ENCODE measurements at regions not wholly inside any gene's neighbourhood (a gene's known extent, or its start where the extent isn't known, plus 50 kb on each side); places are given as distances from the start of the nearest gene placed in this dataset.
"Not testable (repeated sequence)": the region's sequence is repeated elsewhere in the genome, so short reads cannot be mapped to it uniquely, and the experiment has no call there.

GRCh38 chr1:146478125-146478720, 249.4 kb upstream of the NOTCH2NLA start:
- H3K36me3 ChIP-seq (ENCODE audit: insufficient read depth, insufficient read length, low read length); DNase-seq (ENCODE audit: low read depth, low spot score); H3K9me3 ChIP-seq (ENCODE audit: insufficient read depth, low read length); H3K4me3 ChIP-seq (ENCODE audit: insufficient read length, low read depth); H3K27me3 ChIP-seq (ENCODE audit: insufficient read depth, insufficient read length); H3K4me1 ChIP-seq (ENCODE audit: insufficient read depth, insufficient read length); H3K9ac ChIP-seq (ENCODE audit: insufficient read length, low read depth): not testable (repeated sequence)

- H3K4me1 ChIP-seq (ENCODE audit: insufficient read depth, insufficient read length); H3K36me3 ChIP-seq (ENCODE audit: insufficient read depth, insufficient read length, low read length); H3K4me3 ChIP-seq (ENCODE audit: insufficient read length, low read depth); H3K9ac ChIP-seq (ENCODE audit: insufficient read length, low read depth); DNase-seq (ENCODE audit: low read depth, low spot score); H3K27me3 ChIP-seq (ENCODE audit: insufficient read depth, insufficient read length); H3K9me3 ChIP-seq (ENCODE audit: insufficient read depth, low read length): not testable (repeated sequence)
Measured at GRCh38 chr1:146475086-146475485, 246.3 kb upstream of the NOTCH2NLA start.

- H3K36me3 ChIP-seq (ENCODE audit: insufficient read depth, insufficient read length, low read length); H3K4me3 ChIP-seq (ENCODE audit: insufficient read length, low read depth); H3K9ac ChIP-seq (ENCODE audit: insufficient read length, low read depth); H3K4me1 ChIP-seq (ENCODE audit: insufficient read depth, insufficient read length); DNase-seq (ENCODE audit: low read depth, low spot score); H3K9me3 ChIP-seq (ENCODE audit: insufficient read depth, low read length); H3K27me3 ChIP-seq (ENCODE audit: insufficient read depth, insufficient read length): not testable (repeated sequence)
Measured at GRCh38 chr1:146474216-146474615, 245.4 kb upstream of the NOTCH2NLA start.

- H3K36me3 ChIP-seq (ENCODE audit: insufficient read depth, insufficient read length, low read length); H3K27me3 ChIP-seq (ENCODE audit: insufficient read depth, insufficient read length); H3K9me3 ChIP-seq (ENCODE audit: insufficient read depth, low read length); H3K4me1 ChIP-seq (ENCODE audit: insufficient read depth, insufficient read length): not testable (repeated sequence)
- peak; percentile 65 for DNase-seq (ENCODE audit: low read depth, low spot score)
- H3K4me3 ChIP-seq (ENCODE audit: insufficient read length, low read depth), result peak overlapping the region; percentile 33
- peak overlapping the region; percentile 61 for H3K9ac ChIP-seq (ENCODE audit: insufficient read length, low read depth)
Measured at GRCh38 chr1:146472192-146472861, 243.5 kb upstream of the NOTCH2NLA start.

GRCh38 chr1:146459939-146460338, 231.1 kb upstream of the NOTCH2NLA start:
- not testable (repeated sequence) for H3K27me3 ChIP-seq (ENCODE audit: insufficient read depth, insufficient read length); DNase-seq (ENCODE audit: low read depth, low spot score); H3K4me1 ChIP-seq (ENCODE audit: insufficient read depth, insufficient read length); H3K4me3 ChIP-seq (ENCODE audit: insufficient read length, low read depth); H3K9ac ChIP-seq (ENCODE audit: insufficient read length, low read depth); H3K36me3 ChIP-seq (ENCODE audit: insufficient read depth, insufficient read length, low read length); H3K9me3 ChIP-seq (ENCODE audit: insufficient read depth, low read length)

- H3K9me3 ChIP-seq (ENCODE audit: insufficient read depth, low read length); DNase-seq (ENCODE audit: low read depth, low spot score); H3K4me3 ChIP-seq (ENCODE audit: insufficient read length, low read depth); H3K4me1 ChIP-seq (ENCODE audit: insufficient read depth, insufficient read length); H3K9ac ChIP-seq (ENCODE audit: insufficient read length, low read depth); H3K27me3 ChIP-seq (ENCODE audit: insufficient read depth, insufficient read length); H3K36me3 ChIP-seq (ENCODE audit: insufficient read depth, insufficient read length, low read length): not testable (repeated sequence)
Measured at GRCh38 chr1:146459308-146459707, 230.5 kb upstream of the NOTCH2NLA start.

GRCh38 chr1:146448877-146449246, 220.0 kb upstream of the NOTCH2NLA start:
- H3K36me3 ChIP-seq (ENCODE audit: insufficient read depth, insufficient read length, low read length); H3K9ac ChIP-seq (ENCODE audit: insufficient read length, low read depth); H3K4me3 ChIP-seq (ENCODE audit: insufficient read length, low read depth); H3K9me3 ChIP-seq (ENCODE audit: insufficient read depth, low read length); H3K4me1 ChIP-seq (ENCODE audit: insufficient read depth, insufficient read length); DNase-seq (ENCODE audit: low read depth, low spot score); H3K27me3 ChIP-seq (ENCODE audit: insufficient read depth, insufficient read length): not testable (repeated sequence)

- not testable (repeated sequence) for H3K9ac ChIP-seq (ENCODE audit: insufficient read length, low read depth); H3K36me3 ChIP-seq (ENCODE audit: insufficient read depth, insufficient read length, low read length); DNase-seq (ENCODE audit: low read depth, low spot score); H3K9me3 ChIP-seq (ENCODE audit: insufficient read depth, low read length); H3K4me3 ChIP-seq (ENCODE audit: insufficient read length, low read depth); H3K27me3 ChIP-seq (ENCODE audit: insufficient read depth, insufficient read length); H3K4me1 ChIP-seq (ENCODE audit: insufficient read depth, insufficient read length)
Measured at GRCh38 chr1:146448212-146448876, 219.5 kb upstream of the NOTCH2NLA start.

- not testable (repeated sequence) for H3K9me3 ChIP-seq (ENCODE audit: insufficient read depth, low read length); DNase-seq (ENCODE audit: low read depth, low spot score); H3K4me1 ChIP-seq (ENCODE audit: insufficient read depth, insufficient read length); H3K9ac ChIP-seq (ENCODE audit: insufficient read length, low read depth); H3K36me3 ChIP-seq (ENCODE audit: insufficient read depth, insufficient read length, low read length); H3K4me3 ChIP-seq (ENCODE audit: insufficient read length, low read depth); H3K27me3 ChIP-seq (ENCODE audit: insufficient read depth, insufficient read length)
Measured at GRCh38 chr1:146443871-146444222, 215.0 kb upstream of the NOTCH2NLA start.

GRCh38 chr1:146443088-146443870, 214.5 kb upstream of the NOTCH2NLA start:
- not testable (repeated sequence) for DNase-seq (ENCODE audit: low read depth, low spot score); H3K9me3 ChIP-seq (ENCODE audit: insufficient read depth, low read length); H3K4me3 ChIP-seq (ENCODE audit: insufficient read length, low read depth)

GRCh38 chr1:146438543-146438942, 209.7 kb upstream of the NOTCH2NLA start:
- H3K4me3 ChIP-seq (ENCODE audit: insufficient read length, low read depth); H3K4me1 ChIP-seq (ENCODE audit: insufficient read depth, insufficient read length); H3K36me3 ChIP-seq (ENCODE audit: insufficient read depth, insufficient read length, low read length); H3K9me3 ChIP-seq (ENCODE audit: insufficient read depth, low read length); H3K27me3 ChIP-seq (ENCODE audit: insufficient read depth, insufficient read length); DNase-seq (ENCODE audit: low read depth, low spot score); H3K9ac ChIP-seq (ENCODE audit: insufficient read length, low read depth): not testable (repeated sequence)

More at GRCh38 chr1:146443088-146443870, 214.5 kb upstream of the NOTCH2NLA start:
- not testable (repeated sequence) for H3K9ac ChIP-seq (ENCODE audit: insufficient read length, low read depth); H3K36me3 ChIP-seq (ENCODE audit: insufficient read depth, insufficient read length, low read length); H3K4me1 ChIP-seq (ENCODE audit: insufficient read depth, insufficient read length); H3K27me3 ChIP-seq (ENCODE audit: insufficient read depth, insufficient read length)
